Activated CD4-positive, alpha-beta T cell treated with anti-CD3 and anti-CD28 coated beads, Interleukin-2, amount 10 ng/mL, durations not matched to agents 24 days and 14 days (primary cell): ENCODE measurements at regions not wholly inside any gene's neighbourhood (a gene's known extent, or its start where the extent isn't known, plus 50 kb on each side); places are given as distances from the start of the nearest gene placed in this dataset.
"Not testable (repeated sequence)": the region's sequence is repeated elsewhere in the genome, so short reads cannot be mapped to it uniquely, and the experiment has no call there.

ENCODE experiments used
- DNase-seq: peaks from one replicate; pipeline ENCODE4 v3.0.0; 2022
- H3K27ac Mint-ChIP-seq: one replicate; pipeline ENCODE4 v1.8.0; 2022; ENCODE audit warnings: mild to moderate bottlenecking, mixed read lengths
- H3K27me3 Mint-ChIP-seq: one replicate; pipeline ENCODE4 v1.8.0; 2022; ENCODE audit warnings: mixed read lengths
- H3K36me3 Mint-ChIP-seq: one replicate; pipeline ENCODE4 v1.8.0; 2022; ENCODE audit warnings: low read depth, mild to moderate bottlenecking, mixed read lengths
- H3K4me1 Mint-ChIP-seq: one replicate; pipeline ENCODE4 v1.8.0; 2021; ENCODE audit warnings: mixed read lengths
- H3K4me3 Mint-ChIP-seq: one replicate; pipeline ENCODE4 v1.8.0; 2022; ENCODE audit warnings: mild to moderate bottlenecking, moderate library complexity, mixed read lengths
- H3K9me3 Mint-ChIP-seq: one replicate; pipeline ENCODE4 v1.8.0; 2021; ENCODE audit warnings: mixed read lengths
- intact Hi-C: fragments of 100-400 bp; cut with micrococcal nuclease; formaldehyde crosslinking; loops from one replicate; pipeline ENCODE4 v1.15.1; 2023

DNA sequence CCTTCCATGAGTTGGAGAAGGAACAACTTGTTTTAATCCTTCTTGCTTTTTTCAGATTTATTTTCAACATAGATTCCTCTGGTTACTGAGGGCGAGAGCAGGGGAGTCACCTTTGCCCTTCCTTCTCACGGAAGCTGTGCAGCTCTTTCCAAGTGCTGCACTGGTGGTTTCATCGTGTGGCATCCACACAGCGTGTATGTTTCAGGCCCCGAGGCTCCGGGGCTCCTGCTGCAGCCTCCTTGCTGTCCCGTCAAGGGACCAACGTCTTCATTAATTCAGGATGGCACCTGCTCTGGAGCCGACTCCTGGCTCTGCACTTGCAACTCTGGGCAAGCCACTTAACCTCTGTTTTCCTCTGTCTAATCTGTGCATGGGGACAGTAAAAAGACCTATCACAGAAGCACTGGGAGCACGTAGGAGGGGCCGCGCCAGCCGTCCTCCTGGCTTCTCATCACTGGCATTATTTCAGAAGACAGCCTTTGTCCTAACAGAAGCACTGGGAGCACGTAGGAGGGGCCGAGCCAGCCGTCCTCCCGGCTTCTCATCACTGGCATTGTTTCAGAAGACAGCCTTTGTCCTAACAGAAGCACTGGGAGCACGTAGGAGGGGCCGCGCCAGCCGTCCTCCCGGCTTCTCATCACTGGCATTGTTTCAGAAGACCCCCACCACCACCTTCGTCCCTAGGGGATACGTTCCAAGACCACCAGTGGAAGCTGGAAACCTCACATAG lies 117.8 kb upstream of the NKX1-1 start:
- DNase-seq = no peak
- no peak overlapping the region for H3K4me3 Mint-ChIP-seq
- intact Hi-C loops = no loop called here

DNA sequence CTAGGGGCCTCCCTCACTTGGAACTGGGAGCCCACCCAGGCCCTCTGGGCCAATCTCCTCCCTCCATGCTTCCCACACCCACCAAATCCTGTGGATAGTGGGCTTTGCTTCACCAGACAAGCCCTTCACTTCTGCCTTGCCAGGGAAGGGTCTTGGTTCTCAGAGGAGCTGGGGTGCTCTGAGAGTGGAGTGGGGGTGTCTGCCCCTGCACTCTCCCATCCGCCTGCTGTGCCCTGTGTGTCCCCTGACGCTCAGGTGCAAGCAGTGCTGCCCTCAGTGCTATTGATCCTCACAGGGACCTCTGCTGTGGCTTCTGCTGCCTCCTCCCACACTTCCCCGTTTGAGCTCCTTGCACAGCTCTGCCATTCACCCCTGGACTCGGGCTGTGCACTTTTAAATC lies 117.3 kb upstream of the NKX1-1 start:
- Mint-ChIP-seq H3K4me1 (peaks cover 3% of the 10 kb centered on the region), H3K4me3 (no peak overlapping the region), H3K9me3 (no peaks in the 10 kb centered on the region), H3K27me3 (peaks cover 9% of the 10 kb centered on the region), H3K27ac (no peak overlapping the region), H3K36me3 (no peaks in the 10 kb centered on the region)
- intact Hi-C loops = no loop called here
- DNase-seq = no peak

More for the DNA sequence above, 117.8 kb upstream of the NKX1-1 start:
- no peak overlapping the region for H3K27ac Mint-ChIP-seq
- H3K27me3 Mint-ChIP-seq = peaks cover 13% of the 10 kb centered on the region
- H3K4me1 Mint-ChIP-seq = peaks cover 3% of the 10 kb centered on the region
- no peaks in the 10 kb centered on the region for H3K36me3 Mint-ChIP-seq
- no peaks in the 10 kb centered on the region for H3K9me3 Mint-ChIP-seq

DNA sequence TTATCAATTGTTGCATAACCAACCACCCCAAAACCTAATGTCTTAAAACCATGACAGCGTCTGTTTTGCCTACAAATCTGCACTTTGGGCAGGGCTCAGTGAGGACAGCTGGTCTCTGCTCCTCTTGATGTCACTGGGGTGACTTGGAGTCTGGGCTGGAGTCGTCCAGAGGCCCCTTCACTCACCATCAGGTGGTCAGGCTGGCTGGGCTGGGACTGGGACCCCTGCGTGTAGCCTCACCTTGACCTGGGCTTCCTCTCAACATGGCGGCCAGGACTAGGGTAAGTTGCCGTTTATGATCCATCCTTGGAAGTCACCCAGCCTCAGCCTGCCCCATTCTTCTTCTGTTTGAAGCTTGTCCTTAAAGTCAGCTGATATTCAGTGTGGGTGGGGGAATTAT lies 116.8 kb upstream of the NKX1-1 start:
- H3K27me3 Mint-ChIP-seq = peaks cover 9% of the 10 kb centered on the region
- no peak overlapping the region for H3K27ac Mint-ChIP-seq
- no peaks in the 10 kb centered on the region for H3K9me3 Mint-ChIP-seq
- intact Hi-C loops = no loop called here
- no peak overlapping the region for H3K4me3 Mint-ChIP-seq
- H3K36me3 Mint-ChIP-seq = no peaks in the 10 kb centered on the region
- peaks cover 3% of the 10 kb centered on the region for H3K4me1 Mint-ChIP-seq
- DNase-seq = no peak

DNA sequence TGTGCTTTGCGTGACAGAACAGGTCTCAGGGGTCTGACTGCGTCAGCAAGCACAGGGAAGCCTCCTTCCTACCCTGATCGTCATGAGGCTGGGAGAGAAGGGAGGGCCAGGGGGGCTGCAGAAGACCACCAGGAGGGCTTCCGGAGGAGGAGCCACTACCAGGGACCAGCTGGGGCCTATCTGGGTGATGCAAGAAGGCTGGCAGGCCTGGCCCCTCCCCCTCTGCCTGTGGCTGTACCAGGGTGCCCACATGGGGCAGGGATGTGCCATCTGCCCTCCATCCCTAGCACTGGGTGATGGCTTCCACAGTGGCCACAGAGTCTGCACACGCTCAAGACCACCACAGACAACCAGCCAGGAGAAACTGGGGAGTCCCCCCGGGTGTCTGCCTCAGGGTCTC lies 116.4 kb upstream of the NKX1-1 start:
- Mint-ChIP-seq H3K27me3 (peaks cover 9% of the 10 kb centered on the region), H3K36me3 (no peaks in the 10 kb centered on the region), H3K27ac (no peak overlapping the region), H3K9me3 (no peaks in the 10 kb centered on the region), H3K4me1 (peaks cover 3% of the 10 kb centered on the region), H3K4me3 (no peak overlapping the region)
- intact Hi-C loops = no loop called here
- no peak for DNase-seq

DNA sequence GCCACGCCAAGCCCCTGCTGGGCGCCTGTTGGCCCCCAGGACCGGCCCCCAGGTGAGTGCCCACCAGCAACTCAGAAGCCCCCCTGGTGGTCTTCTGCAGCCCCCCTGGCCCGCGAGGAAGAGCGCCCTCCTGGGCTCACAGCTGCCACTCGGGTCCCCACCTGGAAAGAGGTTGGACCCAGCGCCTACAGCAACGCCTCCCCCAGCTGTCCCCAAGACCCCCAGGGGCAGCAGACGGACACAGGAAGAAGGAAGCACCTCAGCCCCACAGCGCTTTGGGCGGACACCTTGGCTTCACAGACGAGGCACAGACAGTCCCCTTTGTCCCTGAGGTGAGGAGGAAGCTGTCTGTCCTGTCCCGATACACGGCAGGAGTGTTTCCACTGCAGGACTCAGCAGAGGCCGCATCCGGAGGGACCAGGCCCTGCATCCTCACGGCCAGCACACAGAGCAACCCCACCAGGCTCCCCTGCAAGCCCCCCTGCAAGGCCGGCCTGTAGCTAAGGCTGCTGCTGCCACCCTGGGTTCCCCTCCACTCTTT lies 115.6 kb upstream of the NKX1-1 start:
- Mint-ChIP-seq H3K36me3 (no peaks in the 10 kb centered on the region), H3K4me3 (no peak overlapping the region), H3K4me1 (peaks cover 3% of the 10 kb centered on the region)

DNA sequence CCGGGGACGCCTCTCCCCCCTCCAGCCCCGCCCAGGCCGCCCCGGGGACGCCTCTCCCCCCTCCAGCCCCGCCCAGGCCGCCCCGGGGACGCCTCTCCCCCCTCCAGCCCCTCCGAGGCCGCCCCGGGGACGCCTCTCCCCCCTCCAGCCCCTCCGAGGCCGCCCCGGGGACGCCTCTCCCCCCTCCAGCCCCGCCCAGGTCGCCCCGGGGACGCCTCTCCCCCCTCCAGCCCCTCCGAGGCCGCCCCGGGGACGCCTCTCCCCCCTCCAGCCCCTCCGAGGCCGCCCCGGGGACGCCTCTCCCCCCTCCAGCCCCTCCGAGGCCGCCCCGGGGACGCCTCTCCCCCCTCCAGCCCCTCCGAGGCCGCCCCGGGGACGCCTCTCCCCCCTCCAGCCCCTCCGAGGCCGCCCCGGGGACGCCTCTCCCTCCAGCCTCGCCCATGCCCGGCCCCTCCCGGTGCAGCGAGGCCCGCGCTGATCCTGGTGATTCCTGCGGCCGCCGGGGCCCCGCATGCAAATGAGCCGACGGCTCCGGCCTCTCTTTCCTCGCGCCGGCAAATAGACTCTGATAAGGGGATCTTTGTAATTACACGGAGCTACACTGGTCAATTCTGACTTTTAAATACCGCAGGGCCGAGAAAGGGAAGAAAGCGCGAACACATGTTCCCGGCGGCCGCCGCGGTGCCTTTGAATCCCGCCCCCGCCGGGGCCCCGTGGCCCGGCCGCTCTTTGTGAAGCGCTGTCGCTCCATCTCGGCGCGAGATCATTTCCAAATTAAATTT lies 114.7 kb upstream of the NKX1-1 start:
- H3K4me3 Mint-ChIP-seq = peak overlapping the region; percentile 71

More for the DNA sequence above, 115.6 kb upstream of the NKX1-1 start:
- no peak overlapping the region for H3K27ac Mint-ChIP-seq
- DNase-seq = no peak
- intact Hi-C loops = no loop called here
- peaks cover 5% of the 10 kb centered on the region for H3K27me3 Mint-ChIP-seq
- H3K9me3 Mint-ChIP-seq = no peaks in the 10 kb centered on the region

DNA sequence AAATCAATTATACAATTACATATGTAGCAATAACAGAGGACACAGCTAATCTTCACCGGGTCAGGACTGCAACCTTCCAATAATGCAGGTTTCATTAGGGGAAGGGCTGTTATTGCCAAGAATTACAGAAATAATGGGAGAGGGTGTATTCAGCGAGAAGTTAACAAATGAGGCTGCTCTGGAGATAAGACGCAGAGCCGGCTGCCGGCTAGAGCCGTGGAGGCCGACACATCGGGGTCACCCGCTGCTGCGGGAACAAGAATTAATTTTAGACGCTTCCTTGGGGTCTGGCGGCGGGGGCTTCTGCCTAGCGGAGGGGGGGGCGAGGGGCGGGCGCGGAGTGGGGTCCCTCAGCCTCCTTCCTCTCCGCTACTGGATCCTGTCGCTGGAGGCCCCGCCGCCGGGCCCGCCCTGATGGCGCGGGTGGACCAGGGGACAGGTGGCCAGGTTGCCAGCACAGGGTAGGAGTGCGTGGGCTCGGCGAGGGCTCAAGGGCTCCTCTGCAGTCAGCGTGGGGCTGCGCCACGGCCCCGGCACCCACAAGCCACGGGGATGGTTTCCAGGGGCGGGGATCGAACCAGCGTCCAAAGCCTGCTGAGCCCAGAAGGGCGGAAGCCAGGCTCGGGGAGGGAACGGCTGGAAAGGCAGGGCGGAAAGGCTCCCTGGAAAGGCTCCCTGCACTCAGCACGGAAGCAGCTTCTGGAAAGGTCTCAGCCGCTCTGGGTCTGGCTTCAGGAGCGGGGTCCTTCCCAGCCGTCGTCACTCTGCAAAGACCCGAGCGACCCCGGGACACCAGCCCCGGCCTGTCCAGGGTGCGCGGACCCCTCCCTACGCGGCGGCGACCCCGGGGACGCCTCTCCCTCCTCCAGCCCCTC lies 113.8 kb upstream of the NKX1-1 start:
- Mint-ChIP-seq H3K27me3 (peaks cover 5% of the 10 kb centered on the region), H3K9me3 (no peaks in the 10 kb centered on the region), H3K4me3 (peak overlapping the region; percentile 29), H3K27ac (no peak overlapping the region), H3K36me3 (no peaks in the 10 kb centered on the region), H3K4me1 (peaks cover 3% of the 10 kb centered on the region)
- DNase-seq = no peak
- intact Hi-C loops = no loop called here

More for the DNA sequence above, 114.7 kb upstream of the NKX1-1 start:
- peak; percentile 69 for DNase-seq
- H3K36me3 Mint-ChIP-seq, intact Hi-C loops, H3K9me3 Mint-ChIP-seq, H3K27ac Mint-ChIP-seq, H3K27me3 Mint-ChIP-seq, H3K4me1 Mint-ChIP-seq: not testable (repeated sequence)

DNA sequence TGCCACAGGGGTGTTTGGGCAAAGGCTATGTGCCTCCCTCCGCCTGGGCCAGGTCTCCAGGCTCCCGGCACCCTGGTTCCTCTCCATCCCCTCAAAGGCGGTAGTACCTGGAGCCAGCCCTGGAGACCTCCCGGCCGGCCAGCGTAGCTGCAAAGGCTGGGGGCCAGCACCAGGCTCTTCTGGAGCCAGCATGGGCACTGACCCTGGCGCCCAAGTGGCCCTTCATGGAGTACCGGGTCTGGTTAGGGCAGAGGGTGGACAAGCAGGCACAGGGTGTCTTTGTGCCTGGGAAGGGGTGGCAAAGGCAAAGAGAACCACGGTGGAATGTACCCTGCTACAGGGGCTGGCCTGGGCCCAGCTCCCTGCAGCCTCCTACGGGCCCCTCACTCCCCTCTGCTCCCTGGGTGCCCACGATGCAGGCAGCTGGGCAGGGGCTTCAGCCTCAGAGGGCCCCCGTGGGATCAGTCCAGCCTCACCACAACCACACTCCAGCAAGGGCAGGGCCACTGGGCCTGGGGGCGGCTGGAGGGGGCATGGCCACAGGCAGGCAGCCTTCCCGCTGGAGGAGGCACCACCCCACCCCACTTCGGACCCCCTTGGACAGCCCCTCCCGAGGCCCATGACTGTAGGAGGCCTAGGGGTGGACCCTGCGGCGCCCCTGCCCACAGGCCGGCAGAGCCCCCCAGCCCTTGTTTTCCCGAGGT lies 112.9 kb upstream of the NKX1-1 start:
- H3K9me3 Mint-ChIP-seq = no peaks in the 10 kb centered on the region
- no peaks in the 10 kb centered on the region for H3K36me3 Mint-ChIP-seq
- H3K27ac Mint-ChIP-seq = no peak overlapping the region
- no peak for DNase-seq
- intact Hi-C loops = no loop called here
- H3K4me1 Mint-ChIP-seq = peaks cover 3% of the 10 kb centered on the region
- H3K4me3 Mint-ChIP-seq = no peak overlapping the region
- H3K27me3 Mint-ChIP-seq = peaks cover 5% of the 10 kb centered on the region

DNA sequence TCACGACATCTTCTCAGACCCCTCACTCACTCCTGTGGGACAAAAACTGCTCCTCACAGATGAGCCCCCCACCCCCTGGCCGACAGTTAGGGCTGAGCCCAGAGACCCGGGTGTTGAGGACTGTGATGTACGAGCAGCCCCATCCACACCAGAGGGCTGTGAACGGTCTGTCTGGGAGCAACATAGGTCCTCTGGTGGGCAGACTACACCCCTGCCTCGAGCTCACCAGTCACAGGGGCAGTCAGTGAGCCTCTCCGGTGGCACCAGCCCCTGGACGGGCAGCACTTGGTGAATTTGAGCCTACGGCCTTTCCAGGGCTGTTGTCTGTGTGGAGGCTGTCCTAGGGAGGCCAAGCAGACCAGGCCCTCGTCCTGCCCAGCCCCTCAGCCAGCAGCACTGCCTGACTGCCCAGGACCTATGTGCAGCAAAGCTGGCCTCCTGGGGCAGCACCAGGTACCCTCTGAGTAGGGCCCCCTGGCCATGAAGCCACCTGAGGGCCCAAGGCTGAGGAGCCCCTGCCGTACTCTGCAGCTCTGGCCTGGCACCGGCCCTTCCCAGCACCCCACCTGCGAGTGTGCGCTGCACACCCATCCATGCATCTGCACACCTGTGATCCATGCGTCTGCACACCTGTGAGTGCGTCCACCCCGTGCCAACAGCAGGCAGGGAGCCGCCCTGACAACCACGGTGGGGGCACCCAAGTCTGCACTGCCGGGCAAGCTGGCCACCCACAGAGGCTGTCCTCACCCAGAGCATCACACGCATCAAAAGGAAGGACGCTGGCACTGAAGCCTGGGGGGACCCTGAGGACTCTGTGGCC lies 111.6 kb upstream of the NKX1-1 start:
- H3K27me3 Mint-ChIP-seq = peaks cover 5% of the 10 kb centered on the region
- no peaks in the 10 kb centered on the region for H3K36me3 Mint-ChIP-seq
- no peak for DNase-seq
- intact Hi-C loops = no loop called here
- no peaks in the 10 kb centered on the region for H3K9me3 Mint-ChIP-seq
- peaks cover 3% of the 10 kb centered on the region for H3K4me1 Mint-ChIP-seq
- H3K27ac Mint-ChIP-seq = no peak overlapping the region
- no peak overlapping the region for H3K4me3 Mint-ChIP-seq

DNA sequence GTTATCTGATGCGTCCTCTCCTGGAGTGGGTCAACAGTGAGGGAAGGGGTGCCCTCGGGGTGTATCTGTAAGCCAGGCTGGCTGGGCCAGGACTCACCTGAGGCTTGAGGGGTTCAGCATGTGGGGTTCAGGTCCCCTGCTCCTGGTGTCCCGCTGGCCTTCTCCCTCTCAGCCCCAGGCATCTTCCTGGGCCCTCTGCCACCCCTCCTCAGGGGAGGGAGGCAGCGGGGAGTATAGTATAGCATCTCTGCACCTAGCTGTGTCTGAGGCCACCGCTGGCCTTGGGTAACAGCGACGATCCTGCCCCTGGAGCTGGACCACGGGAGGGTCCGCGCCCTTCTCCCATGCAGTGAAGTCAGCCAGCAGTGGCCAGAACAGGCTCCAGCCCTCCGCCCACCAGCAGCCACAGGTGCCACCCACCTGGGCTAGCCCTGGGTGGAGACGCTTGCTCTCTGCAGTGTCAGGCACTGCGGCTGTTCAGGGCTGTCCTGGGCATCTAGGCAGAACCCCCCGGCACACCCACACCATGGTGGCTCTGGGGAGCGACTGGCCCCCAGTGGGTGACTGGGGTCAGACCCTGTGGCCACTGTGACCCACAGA lies 110.7 kb upstream of the NKX1-1 start:
- no peak overlapping the region for H3K27ac Mint-ChIP-seq
- no peak for DNase-seq
- H3K9me3 Mint-ChIP-seq = no peaks in the 10 kb centered on the region
- H3K36me3 Mint-ChIP-seq = no peaks in the 10 kb centered on the region
- H3K4me3 Mint-ChIP-seq = no peak overlapping the region
- H3K27me3 Mint-ChIP-seq = peaks cover 5% of the 10 kb centered on the region
- intact Hi-C loops = no loop called here
- peaks cover 3% of the 10 kb centered on the region for H3K4me1 Mint-ChIP-seq

DNA sequence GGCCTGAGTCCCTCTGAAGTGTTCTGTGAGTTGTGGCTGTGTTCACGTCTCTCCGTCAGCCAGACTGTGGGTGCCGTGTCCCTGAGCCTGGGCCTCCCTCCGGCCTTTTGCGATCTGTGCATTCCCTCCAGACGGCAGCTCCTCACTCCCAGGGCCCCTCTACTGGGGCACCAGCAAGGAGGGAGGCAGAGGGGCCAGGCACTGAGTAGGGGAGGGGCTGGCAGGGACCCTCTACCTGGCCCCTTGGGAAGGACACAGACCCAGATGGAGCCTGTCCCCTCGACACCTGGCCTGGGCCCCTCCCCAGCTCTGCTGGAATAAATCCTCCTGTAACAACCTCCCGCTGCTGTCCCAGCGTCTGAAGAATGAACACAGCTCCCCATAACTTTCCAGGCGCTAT lies 110.0 kb upstream of the NKX1-1 start:
- intact Hi-C loops = no loop called here
- no peak for DNase-seq
- Mint-ChIP-seq H3K9me3 (no peaks in the 10 kb centered on the region), H3K36me3 (no peaks in the 10 kb centered on the region), H3K27ac (no peak overlapping the region), H3K27me3 (peaks cover 3% of the 10 kb centered on the region), H3K4me1 (peaks cover 1% of the 10 kb centered on the region), H3K4me3 (no peak overlapping the region)

DNA sequence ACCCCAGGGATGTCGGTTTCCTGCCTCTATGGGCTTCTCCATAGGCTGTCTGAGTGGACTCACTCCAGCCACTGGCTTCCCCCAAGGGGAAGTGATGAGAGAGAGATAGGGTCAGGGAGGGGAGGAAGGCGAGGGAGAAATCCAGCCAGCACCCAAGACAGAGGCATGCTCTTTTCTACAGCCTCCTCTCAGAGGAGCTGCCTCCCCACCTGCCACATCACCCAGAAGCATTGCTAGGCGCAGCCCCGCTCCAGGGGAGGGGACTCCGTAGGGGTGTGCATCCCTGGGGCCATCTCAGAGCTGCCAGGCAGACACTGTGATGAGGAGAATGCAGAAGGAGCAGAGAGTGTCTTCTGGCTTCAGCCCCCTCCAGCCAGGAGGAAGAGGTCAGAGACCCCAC lies 109.5 kb upstream of the NKX1-1 start:
- intact Hi-C loops = no loop called here
- DNase-seq = no peak
- no peaks in the 10 kb centered on the region for H3K36me3 Mint-ChIP-seq
- H3K4me1 Mint-ChIP-seq = no peaks in the 10 kb centered on the region
- H3K27me3 Mint-ChIP-seq = peaks cover 2% of the 10 kb centered on the region
- no peak overlapping the region for H3K27ac Mint-ChIP-seq
- H3K9me3 Mint-ChIP-seq = no peaks in the 10 kb centered on the region
- H3K4me3 Mint-ChIP-seq = no peak overlapping the region
